Upper lobe of left lung (tissue), 4 donors: ENCODE measurements at regions not wholly inside any gene's neighbourhood (a gene's known extent, or its start where the extent isn't known, plus 50 kb on each side); places are given as distances from the start of the nearest gene placed in this dataset.

Experiments
- EP300 ChIP-seq, 4 donors: sonication (generic); formaldehyde crosslinking; IDR thresholded peaks; one replicate each; pipeline ENCODE4 v1.5.1; 2017; ENCODE audit warnings: antibody characterized with exemption in 4 of 4, control low read depth in 2 of 4
- POLR2A ChIP-seq, 4 donors: fragments of 450-650 bp; IDR thresholded peaks; one replicate each; pipeline ENCODE4 v1.5.1; 2016 to 2017; ENCODE audit warnings: antibody characterized with exemption in 4 of 4, mild to moderate bottlenecking in 2 of 4
- TF ChIP-seq, protein P1 (sequence below), 6 experiments: fragments of 450-650 bp in 4 of 6; fragments of 200-600 bp in 2 of 6; sonication (generic) in 2 of 6; IDR thresholded peaks; one replicate each; pipeline ENCODE4 v1.5.1; 2016 to 2019; ENCODE audit warnings: antibody characterized with exemption in 6 of 6

DNA sequence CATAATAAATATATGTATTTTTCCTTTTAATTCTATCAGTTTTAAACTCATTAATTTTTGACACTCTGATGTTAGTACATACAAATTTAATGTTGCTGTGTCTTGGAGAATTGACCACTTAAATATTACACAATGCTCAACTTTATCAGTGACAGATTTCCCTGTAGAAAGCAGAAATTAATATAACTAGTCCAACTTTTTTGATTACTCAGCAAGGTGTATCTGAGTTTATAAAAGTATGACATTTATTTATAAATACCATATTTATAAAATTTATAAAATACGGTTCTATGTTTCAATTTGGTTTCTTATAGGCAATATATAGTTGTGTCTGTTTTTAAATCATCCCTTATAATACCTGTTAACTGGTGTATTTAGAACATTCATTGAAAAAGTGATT lies 350.0 kb upstream of the EYS start:
- TF ChIP-seq, protein P1, sequence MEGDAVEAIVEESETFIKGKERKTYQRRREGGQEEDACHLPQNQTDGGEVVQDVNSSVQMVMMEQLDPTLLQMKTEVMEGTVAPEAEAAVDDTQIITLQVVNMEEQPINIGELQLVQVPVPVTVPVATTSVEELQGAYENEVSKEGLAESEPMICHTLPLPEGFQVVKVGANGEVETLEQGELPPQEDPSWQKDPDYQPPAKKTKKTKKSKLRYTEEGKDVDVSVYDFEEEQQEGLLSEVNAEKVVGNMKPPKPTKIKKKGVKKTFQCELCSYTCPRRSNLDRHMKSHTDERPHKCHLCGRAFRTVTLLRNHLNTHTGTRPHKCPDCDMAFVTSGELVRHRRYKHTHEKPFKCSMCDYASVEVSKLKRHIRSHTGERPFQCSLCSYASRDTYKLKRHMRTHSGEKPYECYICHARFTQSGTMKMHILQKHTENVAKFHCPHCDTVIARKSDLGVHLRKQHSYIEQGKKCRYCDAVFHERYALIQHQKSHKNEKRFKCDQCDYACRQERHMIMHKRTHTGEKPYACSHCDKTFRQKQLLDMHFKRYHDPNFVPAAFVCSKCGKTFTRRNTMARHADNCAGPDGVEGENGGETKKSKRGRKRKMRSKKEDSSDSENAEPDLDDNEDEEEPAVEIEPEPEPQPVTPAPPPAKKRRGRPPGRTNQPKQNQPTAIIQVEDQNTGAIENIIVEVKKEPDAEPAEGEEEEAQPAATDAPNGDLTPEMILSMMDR (IDR thresholded peaks at IDR 0.05) = no peak
- TF ChIP-seq EP300 (IDR thresholded peaks at IDR 0.05) (no peak), POLR2A (IDR thresholded peaks at IDR 0.05) (no peak)
